HepG2 (cell line): ENCODE measurements at regions not wholly inside any gene's neighbourhood (a gene's known extent, or its start where the extent isn't known, plus 50 kb on each side); places are given as distances from the start of the nearest gene placed in this dataset.

Source experiments
- CBX2 ChIP-seq, 2 experiments: fragments of 200-600 bp in 1 of 2; sonication (generic); formaldehyde crosslinking in 1 of 2; IDR thresholded peaks; 2 replicates each; pipeline versions ENCODE4 v1.7.0 to v1.8.1; 2018 to 2022; ENCODE audit warnings: low read depth in 2 of 2, low read length in 1 of 2, mild to moderate bottlenecking in 1 of 2, missing genetic modification reagents in 1 of 2
- CTCF ChIP-seq: sonication (generic); formaldehyde crosslinking; IDR thresholded peaks from 2 replicates; pipeline ENCODE4 v1.5.0; 2020; ENCODE audit warnings: mild to moderate bottlenecking, missing genetic modification reagents, moderate library complexity
- DRAP1 ChIP-seq: IDR thresholded peaks from 2 replicates; pipeline ENCODE4 v1.6.1; 2016; ENCODE audit warnings: missing genetic modification reagents, missing compliant biosample characterization
- E2F1 ChIP-seq: sonication (generic); formaldehyde crosslinking; IDR thresholded peaks from 2 replicates; pipeline ENCODE4 v1.5.0; 2020; ENCODE audit warnings: missing genetic modification reagents
- EZH2 ChIP-seq: conservative IDR thresholded peaks from 2 replicates; pipeline ENCODE4 v1.6.1; 2012; ENCODE audit warnings: mild to moderate bottlenecking, low read depth, low read length, moderate library complexity
- FOSL1 ChIP-seq: sonication (generic); formaldehyde crosslinking; IDR thresholded peaks from 2 replicates; pipeline ENCODE4 v1.9.0; 2021; ENCODE audit warnings: missing genetic modification reagents, borderline replicate concordance
- JUNB ChIP-seq: sonication (generic); formaldehyde crosslinking; IDR thresholded peaks from 2 replicates; pipeline ENCODE4 v1.8.0; 2022; ENCODE audit warnings: missing genetic modification reagents, mild to moderate bottlenecking, borderline replicate concordance
- MAFG ChIP-seq: sonication (generic); formaldehyde crosslinking; IDR thresholded peaks from 2 replicates; pipeline ENCODE4 v1.5.1; 2020; ENCODE audit warnings: mild to moderate bottlenecking, missing genetic modification reagents
- NCOA2 ChIP-seq: sonication (generic); formaldehyde crosslinking; IDR thresholded peaks from 2 replicates; pipeline ENCODE4 v1.8.0; 2022; ENCODE audit warnings: inconsistent platforms
- RFX5 ChIP-seq: IDR thresholded peaks from 2 replicates; pipeline ENCODE4 v1.6.1; 2011; ENCODE audit warnings: low read depth, low read length, improper control_type of control experiment
- TAF1 ChIP-seq: sonication (generic); formaldehyde crosslinking; IDR thresholded peaks from 2 replicates; pipeline ENCODE4 v1.4.0; 2020; ENCODE audit warnings: missing genetic modification reagents
- ZFX ChIP-seq: sonication (generic); formaldehyde crosslinking; IDR thresholded peaks from 2 replicates; pipeline ENCODE4 v1.4.0; 2020; ENCODE audit warnings: mild to moderate bottlenecking, low read depth, missing genetic modification reagents, moderate library complexity
- ZNF562 ChIP-seq: sonication (generic); formaldehyde crosslinking; IDR thresholded peaks from 2 replicates; pipeline ENCODE4 v1.8.0; 2022; ENCODE audit warnings: missing genetic modification reagents, borderline replicate concordance
- TF ChIP-seq, protein P1 (sequence below): sonication (generic); formaldehyde crosslinking; IDR thresholded peaks from 2 replicates; pipeline ENCODE4 v1.8.1; 2023; ENCODE audit warnings: mild to moderate bottlenecking, missing genetic modification reagents, borderline replicate concordance

GRCh38 chr12:90303771-90304170 is 595.1 kb upstream of the ATP2B1 start:
- no peak for TF ChIP-seq ZNF562 (CRISPR knock-in tag)
- TF ChIP-seq JUNB (CRISPR knock-in tag): no peak
- no peak for TF ChIP-seq RFX5
- TF ChIP-seq ZFX (CRISPR knock-in tag): no peak
- TF ChIP-seq E2F1 (CRISPR knock-in tag): no peak
- no peak for TF ChIP-seq CTCF (CRISPR knock-in tag)
- no peak for TF ChIP-seq DRAP1 (CRISPR knock-in tag)
- no peak for TF ChIP-seq CBX2 (IDR thresholded peaks at IDR 0.05; ENCODE audit: low read depth, low read length)
- no peak for TF ChIP-seq CBX2 (CRISPR knock-in tag; IDR thresholded peaks at IDR 0.05; ENCODE audit: low read depth)
- no peak for TF ChIP-seq MAFG (CRISPR knock-in tag)
- TF ChIP-seq, protein P1, sequence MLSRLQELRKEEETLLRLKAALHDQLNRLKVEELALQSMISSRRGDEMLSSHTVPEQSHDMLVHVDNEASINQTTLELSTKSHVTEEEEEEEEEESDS (CRISPR knock-in tag): no peak
- TF ChIP-seq TAF1 (CRISPR knock-in tag): no peak
- no peak for TF ChIP-seq NCOA2
- no peak for TF ChIP-seq EZH2
- TF ChIP-seq FOSL1 (CRISPR knock-in tag): no peak
